IPS DF 4.7 (cell line): ENCODE measurements at regions not wholly inside any gene's neighbourhood (a gene's known extent, or its start where the extent isn't known, plus 50 kb on each side); places are given as distances from the start of the nearest gene placed in this dataset.
"Not testable (repeated sequence)": the region's sequence is repeated elsewhere in the genome, so short reads cannot be mapped to it uniquely, and the experiment has no call there.

Source experiments
- DNase-seq: peaks from one replicate; pipeline ENCODE4 v3.0.0-alpha.2; 2013; ENCODE audit warnings: low spot score; ENCODE audit errors: extremely low read depth

DNA sequence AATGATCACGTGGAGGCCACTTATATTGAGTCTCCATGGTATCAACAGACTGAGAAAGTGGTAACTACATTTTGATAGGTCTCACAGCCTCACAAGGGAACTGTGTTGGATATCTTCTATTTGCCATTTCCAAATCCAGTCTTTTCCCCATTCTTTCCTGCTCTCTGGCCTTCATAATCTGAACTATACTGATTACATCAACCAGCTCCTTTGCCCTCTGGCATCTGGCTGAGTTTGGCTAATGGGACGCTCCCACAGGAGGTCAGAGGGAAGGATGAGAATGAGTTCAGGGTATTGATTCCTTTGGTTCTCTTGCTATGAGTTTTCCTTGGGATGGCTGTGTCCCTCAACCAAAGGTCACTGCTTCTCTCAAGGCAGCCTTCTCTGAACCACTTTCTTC lies 152.6 kb downstream of the RTL9 start:
- DNase-seq, result no peak

DNA sequence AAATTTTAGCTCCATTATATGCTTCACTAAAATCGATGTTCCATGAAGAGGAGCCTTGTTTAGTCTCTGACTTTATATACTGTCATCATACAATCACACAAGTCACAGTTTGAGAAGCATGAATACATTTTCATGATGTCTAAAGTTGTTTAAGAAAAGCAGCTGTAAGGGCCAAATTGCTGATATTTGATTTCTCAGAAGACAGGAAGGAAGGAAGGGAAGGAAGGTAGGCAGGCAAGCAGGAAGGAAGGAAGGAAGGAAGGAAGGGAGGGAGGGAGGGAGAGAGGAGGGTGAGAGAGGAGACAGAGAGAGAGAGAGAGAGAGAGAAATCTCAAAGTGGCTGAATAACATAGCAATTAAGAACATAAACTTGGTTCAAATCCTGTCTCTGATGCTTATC lies 153.7 kb downstream of the RTL9 start:
- DNase-seq, result no peak

DNA sequence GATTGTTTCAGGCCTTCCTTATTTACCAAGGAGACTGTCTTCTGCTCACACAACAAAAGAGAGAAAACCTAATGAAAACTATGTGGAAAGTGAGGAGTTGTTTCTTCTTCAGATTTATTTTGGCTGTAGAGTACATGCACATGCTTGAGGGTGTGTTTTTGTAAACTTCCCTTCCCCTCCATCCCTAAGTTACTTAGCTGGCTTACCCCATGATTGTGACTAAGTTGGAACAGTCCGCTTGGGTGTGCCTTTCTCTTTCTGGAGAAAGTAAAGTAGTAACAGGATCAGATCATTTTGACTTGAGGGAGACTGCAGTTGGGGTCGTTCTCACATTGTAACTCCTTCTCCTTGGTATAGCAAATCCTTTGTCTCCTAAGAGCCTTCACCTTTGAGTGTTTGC lies 155.9 kb downstream of the RTL9 start:
- no peak for DNase-seq

DNA sequence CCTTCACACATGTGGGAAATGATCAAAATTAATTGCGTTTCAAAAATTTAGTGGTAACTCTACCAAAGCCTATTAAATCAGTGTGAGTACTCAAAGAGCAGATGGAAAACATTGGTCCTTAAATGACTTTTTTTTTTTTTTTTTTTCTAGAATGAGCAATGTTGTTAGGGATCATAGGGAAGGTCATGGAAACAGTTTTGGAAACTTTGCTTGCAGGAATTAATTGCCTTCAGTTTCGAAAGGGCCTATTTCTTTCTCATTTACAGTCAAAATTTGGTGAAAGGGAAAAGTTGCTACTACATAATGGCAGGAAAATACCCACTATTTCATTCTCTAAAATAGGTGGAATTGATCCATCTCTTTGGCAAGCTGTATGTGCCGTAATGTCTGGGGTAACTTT lies 160.9 kb downstream of the RTL9 start:
- no peak for DNase-seq

DNA sequence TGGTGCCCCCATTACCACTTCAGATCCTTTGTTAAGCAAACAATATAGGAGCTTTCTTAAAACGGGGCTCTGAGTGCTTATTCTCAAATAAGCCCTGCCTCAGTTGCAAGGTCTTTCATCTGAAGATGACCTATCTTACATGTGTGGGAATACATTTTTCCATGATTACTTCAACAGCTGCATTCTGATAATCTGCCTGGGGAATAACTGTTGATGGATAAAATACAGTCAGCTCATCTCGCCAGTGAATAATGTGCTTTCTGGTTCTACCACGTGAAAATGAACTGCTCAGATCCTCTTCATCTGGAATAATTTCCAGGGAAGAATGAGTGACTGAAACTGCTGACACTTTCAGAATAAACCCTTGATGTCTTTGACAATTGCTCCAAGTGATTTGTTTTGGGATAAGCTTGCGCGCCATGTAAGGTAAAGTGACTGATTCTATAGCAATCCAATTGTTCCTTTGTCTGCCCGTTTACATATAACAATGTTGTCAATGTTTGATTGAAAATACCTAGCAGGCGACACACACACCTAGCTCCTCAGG lies 161.3 kb downstream of the RTL9 start:
- no peak for DNase-seq

DNA sequence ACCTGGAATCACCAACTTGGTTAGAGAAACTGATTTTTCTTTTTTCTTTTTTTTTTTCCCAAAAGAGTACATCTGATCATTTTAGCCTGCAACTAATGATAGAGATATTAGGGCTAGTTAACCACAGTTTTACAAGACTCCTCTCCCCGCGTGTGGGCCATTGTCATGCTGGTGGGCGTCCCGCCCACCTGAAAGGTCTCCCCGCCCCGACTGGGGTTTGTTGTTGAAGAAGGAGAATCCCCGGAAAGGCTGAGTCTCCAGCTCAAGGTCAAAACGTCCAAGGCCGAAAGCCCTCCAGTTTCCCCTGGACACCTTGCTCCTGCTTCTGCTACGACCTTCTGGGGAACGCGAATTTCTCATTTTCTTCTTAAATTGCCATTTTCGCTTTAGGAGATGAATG lies 162.0 kb downstream of the RTL9 start:
- not testable (repeated sequence) for DNase-seq

DNA sequence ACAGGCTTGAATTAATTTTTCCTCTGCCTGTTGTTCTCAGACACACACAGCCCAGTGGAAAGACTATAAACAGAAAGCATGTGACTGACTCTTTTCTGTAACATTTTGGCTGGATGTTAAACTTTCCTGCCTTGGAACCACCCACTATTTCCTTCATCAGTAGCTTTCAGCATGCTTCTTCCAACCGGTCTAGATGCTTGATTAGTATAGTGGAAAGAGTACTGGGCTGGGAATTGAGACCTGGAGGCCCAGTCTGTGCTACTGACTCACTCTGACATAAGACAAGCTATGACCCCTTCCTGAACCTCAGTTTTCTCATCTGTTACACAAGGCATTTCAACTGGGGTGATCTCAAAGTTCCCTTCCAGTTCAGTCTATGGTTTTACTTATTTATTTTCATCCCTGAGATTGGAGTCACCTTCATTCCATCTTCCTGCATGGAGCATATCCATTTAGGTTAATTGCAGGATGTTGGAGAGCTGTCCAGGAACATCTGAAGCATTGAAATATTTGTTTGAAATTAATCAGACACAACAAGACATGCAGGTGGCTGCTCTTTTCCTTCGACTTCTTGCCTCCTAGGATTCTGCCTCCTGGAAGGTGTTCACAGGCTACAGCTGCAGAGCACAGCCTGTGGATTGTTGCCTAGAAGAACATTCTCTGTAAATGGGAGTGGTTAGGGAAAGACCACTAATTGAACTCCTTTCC lies 173.4 kb downstream of the RTL9 start:
- no peak for DNase-seq

DNA sequence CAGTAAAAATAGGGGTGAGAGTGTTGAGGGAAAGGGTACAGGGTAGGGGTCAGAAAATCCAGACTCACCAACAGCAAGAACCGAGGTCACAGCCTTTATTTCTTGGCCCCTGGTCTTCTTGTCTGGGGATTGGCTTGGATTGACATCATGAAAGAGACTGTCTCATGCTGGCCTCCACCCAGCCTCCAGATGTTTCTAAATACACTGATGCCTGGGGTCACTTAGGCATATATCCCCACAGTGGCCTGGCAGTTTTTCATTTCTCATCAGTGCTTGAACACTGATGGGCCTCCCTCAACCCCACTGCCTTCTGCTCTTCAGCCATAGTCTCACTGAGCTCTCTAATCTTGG lies 173.9 kb downstream of the RTL9 start:
- DNase-seq, result no peak

DNA sequence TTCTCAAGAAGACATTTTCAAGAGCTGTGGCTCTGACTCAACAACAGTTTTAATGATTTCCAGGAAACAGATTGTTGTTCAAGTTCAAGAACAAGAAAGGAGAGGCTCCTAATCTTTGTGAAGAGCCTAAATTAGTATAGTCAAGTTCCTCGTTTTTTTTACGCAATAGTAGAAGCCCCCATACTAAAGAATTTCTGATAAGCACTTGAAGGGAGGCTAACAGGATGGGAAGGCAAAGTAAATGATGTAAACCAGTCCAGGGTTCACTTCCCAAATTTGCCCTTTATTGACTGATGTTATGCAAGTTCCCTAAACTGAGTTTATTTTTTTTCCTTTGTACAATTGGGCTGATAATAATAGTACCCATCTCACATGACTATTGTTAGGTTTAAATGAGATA lies 178.2 kb downstream of the RTL9 start:
- DNase-seq, result no peak

DNA sequence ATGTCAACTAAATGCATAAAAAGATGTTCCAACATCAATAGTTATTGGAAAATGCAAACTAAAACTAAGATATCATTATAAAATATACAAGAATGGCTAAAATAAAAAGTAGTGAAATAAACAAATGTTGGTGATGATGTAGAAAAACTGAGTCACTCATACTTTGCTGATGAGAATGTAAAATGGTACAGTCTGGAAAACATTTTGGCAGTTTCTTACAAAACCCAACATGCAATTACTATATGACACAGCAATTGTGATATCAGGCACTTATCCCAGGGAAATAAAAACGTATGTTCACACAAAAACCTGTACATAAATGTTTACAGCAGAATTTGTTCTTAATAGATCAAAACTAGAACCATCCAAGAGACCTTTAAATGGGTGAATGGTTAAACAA lies 182.6 kb downstream of the RTL9 start:
- no peak for DNase-seq

DNA sequence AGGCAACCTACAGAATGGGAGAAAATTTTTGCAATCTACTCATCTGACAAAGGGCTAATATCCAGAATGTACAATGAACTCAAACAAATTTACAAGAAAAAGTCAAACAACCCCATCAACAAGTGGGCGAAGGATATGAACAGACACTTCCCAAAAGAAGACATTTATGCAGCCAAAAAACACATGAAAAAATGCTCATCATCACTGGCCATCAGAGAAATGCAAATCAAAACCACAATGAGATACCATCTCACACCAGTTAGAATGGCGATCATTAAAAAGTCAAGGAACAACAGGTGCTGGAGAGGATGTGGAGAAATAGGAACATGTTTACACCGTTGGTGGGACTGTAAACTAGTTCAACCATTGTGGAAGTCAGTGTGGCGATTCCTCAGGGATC lies 192.2 kb downstream of the RTL9 start:
- DNase-seq, result not testable (repeated sequence)

DNA sequence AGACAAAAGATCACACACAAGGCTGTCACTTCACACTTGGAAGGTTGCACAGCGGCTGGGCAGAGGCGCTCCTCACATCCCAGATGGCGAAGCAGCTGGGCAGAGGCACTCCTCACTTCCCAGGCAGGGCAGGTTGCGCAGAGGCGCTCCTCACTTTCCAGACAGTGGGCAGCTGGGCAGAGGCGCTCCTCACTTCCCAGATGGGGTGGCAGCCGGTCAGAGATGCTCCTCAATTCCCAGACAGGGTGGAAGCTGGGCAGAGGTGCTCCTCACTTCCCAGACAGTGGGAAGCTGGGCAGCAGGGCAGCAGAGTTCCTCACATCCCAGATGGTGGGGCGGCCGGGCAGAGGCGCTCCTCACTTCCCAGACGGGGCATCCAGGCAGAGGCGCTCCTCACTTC lies 199.2 kb downstream of the RTL9 start:
- no peak for DNase-seq

DNA sequence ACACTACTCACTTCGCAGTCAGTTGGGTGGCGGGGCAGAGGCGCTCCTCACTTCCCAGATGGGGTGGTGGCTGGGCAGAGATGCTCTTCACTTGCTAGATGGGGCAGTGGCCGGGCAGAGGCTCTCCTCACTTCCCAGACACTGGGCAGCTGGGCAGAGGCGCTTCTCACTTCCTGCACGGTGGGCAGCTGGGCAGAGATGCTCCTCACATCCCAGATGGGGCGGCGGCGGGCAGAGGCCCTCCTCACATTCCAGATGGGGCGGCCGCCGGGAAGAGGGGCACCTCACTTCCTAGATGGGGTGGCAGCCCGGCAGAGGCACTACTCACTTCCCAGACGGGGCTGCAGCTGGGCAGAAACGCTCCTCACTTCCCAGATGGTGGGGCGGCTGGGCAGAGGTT lies 199.8 kb downstream of the RTL9 start:
- no peak for DNase-seq

DNA sequence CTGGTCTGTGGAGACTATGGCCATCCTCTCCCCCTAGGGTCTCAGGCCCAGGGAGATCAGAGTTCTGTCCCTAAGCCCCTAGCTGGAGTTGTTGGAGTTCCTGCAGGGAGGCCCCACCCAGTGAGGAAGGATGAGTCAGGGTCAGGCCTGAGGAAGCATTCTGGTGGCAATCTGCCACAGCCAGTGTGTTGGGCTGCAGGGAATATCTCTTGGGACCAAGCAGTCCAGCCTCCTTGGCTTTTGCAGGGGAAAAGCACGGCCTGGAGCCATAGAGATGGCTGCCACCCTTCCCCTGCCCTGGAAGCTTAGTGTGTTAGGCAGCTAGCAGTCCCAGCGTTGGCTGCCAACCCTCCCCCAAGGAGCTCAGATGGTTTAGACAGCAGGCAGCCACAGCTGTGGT lies 202.4 kb downstream of the RTL9 start:
- DNase-seq, result no peak

DNA sequence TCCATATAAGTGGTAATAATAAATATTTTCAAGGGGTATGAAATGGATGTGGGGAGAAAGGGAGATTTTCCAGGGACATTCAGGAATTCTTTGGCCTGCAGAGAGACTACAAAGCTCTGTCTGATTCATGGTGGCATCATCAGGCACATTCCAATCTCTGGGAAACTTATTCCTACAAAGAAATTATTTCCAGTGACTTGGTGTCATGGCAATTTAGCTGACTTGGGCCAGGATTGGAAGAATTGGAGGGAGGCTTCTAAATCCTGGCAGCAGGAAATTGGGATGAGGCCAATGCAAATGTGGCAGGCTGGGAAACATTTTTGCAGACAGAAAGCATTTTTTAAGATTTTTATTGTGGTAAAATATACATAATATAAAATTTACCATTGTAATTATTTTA lies 204.6 kb downstream of the RTL9 start:
- no peak for DNase-seq

DNA sequence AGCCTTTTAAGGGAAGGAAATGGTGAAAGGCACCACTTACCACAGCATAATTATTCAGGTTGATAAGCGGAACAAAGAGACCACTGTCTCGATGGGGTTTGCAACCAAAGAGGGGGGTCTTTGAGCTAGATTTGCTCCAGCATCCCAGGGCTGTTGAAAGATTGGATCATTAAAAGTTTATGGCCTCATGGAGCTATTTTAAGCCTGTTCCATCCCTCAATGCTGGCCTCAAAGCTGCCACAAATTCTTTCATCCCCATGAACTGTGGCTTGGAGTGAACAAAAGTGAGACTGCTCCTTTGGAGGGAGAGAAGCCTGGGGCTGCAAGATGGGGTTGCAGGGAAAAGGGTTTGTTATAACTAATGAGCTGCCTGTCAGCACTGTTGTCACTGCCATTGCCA lies 209.8 kb downstream of the RTL9 start:
- no peak for DNase-seq

DNA sequence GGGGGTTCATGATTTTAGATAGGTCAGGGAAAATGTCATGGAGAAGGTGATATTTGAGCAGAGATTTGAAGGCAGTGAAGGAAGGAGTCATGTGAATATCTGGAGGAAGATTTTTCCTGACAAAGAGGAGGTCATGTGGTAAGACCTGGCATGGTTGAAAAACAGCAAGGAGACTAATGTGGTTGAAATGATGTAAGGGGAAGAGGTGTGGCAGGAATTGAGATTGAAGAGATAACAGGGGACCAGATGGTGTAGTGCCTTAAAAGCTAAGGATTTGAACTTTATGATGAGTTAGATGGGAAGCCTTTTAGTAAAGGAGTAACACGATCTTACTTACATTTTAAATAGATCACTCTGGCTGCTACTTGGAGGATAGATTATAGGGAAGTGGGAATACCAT lies 210.9 kb downstream of the RTL9 start:
- DNase-seq, result no peak

DNA sequence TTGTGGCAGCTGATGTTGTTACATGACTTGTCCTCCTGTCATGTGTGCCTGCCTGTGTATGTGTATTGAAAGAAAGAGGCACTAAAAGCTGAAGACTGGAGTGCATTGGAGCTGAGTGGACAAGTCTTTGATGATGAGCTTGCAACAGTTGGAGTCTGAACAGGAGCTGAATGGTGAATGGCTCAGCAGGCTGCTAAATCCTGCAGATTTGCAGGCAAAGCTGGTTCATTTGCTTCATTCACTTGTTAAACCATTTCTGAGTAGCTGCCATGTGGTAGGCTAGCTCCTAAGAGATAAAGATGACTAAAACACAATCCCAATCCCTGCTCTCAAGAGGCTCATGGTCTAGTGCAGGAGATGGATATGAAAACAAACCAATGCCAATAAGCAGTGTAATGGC lies 217.3 kb downstream of the CHRDL1 start:
- peak; percentile 14 for DNase-seq

DNA sequence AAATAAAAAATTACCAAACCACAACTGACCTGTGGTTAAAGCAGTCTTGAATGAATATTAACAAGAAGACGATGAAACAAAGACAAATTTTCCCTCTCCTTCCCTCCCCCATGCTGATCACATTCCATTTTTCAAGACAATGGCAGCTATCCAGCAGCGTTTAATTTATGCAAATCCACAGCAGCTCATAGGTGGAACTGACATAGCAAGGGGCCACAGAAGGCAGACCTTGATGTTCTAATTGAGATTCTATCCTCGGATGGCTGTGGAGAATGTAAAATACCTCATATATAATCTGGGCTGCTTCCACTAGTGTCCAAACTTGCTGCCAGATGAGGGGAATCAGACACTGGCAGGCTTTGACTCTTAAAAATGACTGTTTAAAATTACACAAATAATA lies 211.5 kb downstream of the CHRDL1 start:
- DNase-seq, result no peak

DNA sequence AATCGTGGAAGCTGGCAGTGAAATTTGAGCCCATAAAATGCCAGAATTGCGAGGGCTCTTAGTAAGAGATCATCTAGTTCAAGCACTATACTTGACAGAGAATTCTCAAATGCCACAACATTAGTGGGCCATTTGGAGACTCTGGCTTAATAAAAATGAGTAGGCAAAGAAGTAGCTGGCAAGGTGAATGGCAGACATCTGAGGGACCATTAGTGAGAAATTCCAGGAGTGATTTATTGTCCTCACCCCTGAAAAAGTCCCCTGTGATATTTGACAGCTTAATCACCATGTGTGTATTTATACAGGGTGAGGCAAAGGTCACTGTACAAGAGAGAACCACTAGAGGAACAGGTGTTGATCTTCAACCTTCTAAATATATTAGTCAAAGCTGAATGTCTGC lies 207.5 kb downstream of the CHRDL1 start:
- DNase-seq, result no peak

DNA sequence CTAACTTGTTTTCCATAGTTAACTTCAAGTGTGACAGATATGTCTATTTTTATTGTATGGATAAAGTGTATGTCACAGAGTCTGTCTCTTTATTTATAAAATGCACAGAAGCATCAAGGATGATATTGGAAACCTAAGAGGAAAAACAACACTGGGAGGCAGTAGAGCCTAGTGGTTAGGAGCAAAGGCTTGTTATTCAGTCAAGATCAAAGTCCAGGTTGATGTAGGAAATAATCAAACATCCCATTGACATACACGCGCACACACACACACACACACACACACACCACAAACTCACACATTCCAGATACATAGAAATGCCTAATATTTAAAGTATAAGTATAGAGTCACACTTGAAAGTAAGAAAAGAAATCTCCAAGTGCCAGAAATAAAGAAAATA lies 206.8 kb downstream of the CHRDL1 start:
- no peak for DNase-seq

DNA sequence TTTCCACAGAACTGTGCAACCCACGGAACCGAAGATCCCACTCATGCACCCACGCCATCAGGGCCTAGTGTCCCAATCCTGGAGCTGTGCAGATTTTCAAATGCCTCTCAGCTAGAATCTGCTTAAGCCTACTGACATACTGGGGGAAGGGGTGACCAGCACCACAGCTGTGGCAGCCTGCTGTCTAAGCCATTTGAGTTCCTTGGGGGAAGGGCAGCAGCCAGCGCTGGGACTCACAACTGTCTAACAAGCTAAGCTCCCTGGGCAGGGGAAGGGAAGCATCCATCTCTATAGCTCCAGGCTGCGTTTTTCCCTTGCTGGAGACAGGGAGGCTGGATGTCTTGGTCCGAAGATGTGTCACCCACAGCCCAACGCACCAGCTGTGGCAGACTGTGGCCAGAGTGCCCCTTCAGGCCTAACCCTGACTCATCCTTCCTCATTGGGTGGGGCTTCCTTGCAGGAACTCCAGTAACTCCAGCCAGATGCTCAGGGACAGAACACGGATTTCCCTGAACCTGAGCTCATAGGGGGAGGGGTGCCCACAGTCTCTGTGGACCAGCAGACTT lies 194.8 kb downstream of the CHRDL1 start:
- DNase-seq, result no peak

DNA sequence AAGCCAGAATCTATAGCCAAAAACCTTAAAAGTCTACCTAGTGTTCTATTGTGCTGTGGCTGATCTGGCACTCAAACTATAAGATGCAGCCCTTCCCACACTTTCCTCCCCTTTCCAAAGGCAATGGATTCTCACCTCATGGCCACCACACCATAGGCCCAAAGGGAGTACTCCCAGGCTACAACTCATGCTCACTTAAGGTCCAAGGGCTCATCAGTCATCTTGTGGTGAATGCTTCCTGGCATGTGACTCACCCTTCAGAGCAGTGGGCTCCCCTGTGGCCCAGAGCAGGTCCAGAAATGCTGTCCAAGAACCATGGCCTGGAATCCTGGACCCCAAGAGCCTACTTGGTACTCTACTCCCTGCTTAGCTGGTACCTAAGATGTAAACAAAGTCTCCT lies 181.0 kb downstream of the CHRDL1 start:
- no peak for DNase-seq
